Breast epithelium (tissue), 4 donors: ENCODE measurements at regions not wholly inside any gene's neighbourhood (a gene's known extent, or its start where the extent isn't known, plus 50 kb on each side); places are given as distances from the start of the nearest gene placed in this dataset.

Experiments used
- DNase-seq, 2 donors: peaks; one replicate each; pipeline ENCODE4 v3.0.0-alpha.2; 2019; ENCODE audit warnings: low spot score in 2 of 2
- H3K27ac ChIP-seq, 2 donors: fragments of 200-600 bp; sonication (generic) in 1 of 2; one replicate each; pipeline ENCODE4 v1.5.1; 2016 to 2019; ENCODE audit warnings: mild to moderate bottlenecking in 1 of 2
- H3K27me3 ChIP-seq, 2 donors: fragments of 200-600 bp; sonication (generic) in 1 of 2; one replicate each; pipeline versions ENCODE4 v1.5.1 to v1.6.0; 2017 to 2019; ENCODE audit warnings: control low read depth in 1 of 2, mild to moderate bottlenecking in 1 of 2
- H3K36me3 ChIP-seq: fragments of 200-600 bp; one replicate; pipeline ENCODE4 v1.5.1; 2019
- H3K4me1 ChIP-seq, 2 donors: fragments of 200-600 bp; sonication (generic); one replicate each; pipeline ENCODE4 v1.5.1; 2016 to 2019; ENCODE audit warnings: control low read depth in 1 of 2
- H3K4me3 ChIP-seq, 3 donors: fragments of 200-600 bp; sonication (generic); 1 replicate in 2 of 3; 2 replicates in 1 of 3; pipeline ENCODE4 v1.5.1; 2016 to 2019; ENCODE audit warnings: mild to moderate bottlenecking in 3 of 3, moderate library complexity in 2 of 3
- H3K9me3 ChIP-seq, 2 donors: fragments of 200-600 bp; sonication (generic) in 1 of 2; one replicate each; pipeline ENCODE4 v1.5.1; 2016 to 2019; ENCODE audit warnings: control low read depth in 1 of 2
- CTCF ChIP-seq, 3 donors: fragments of 450-650 bp; IDR thresholded peaks; one replicate each; pipeline ENCODE4 v1.5.1; 2016 to 2017; ENCODE audit warnings: antibody characterized with exemption in 3 of 3, mild to moderate bottlenecking in 3 of 3, moderate library complexity in 3 of 3
- POLR2A ChIP-seq: fragments of 450-650 bp; IDR thresholded peaks from one replicate; pipeline ENCODE4 v1.6.1; 2016; ENCODE audit warnings: antibody characterized with exemption, mild to moderate bottlenecking, moderate library complexity
- POLR2AphosphoS5 ChIP-seq, 3 donors: sonication (generic); formaldehyde crosslinking; IDR thresholded peaks; one replicate each; pipeline ENCODE4 v1.6.1; 2017; ENCODE audit warnings: antibody characterized with exemption in 3 of 3
- intact Hi-C: fragments of 100-400 bp; cut with DNase I; formaldehyde crosslinking; loops from one replicate; pipeline ENCODE4 v1.15.1; 2023; ENCODE audit warnings: low total_unique reads

GRCh38 chrX:78886550-78886949 lies 58.6 kb upstream of the P2RY10 start:
- Histone ChIP-seq H3K27ac (no peak overlapping the region), H3K9me3 (no peaks in the 10 kb centered on the region), H3K4me3 (no peak overlapping the region), H3K4me1 (no peaks in the 10 kb centered on the region), H3K27me3 (peaks cover 0 to 4% of the 10 kb centered on the region in 2 donors), H3K36me3 (no peaks in the 10 kb centered on the region)
- DNase-seq, result no peak
- intact Hi-C loops, result no loop called here
- TF ChIP-seq POLR2AphosphoS5 (IDR thresholded peaks at IDR 0.05), result no peak
- TF ChIP-seq POLR2A, result no peak
- TF ChIP-seq CTCF (IDR thresholded peaks at IDR 0.05), result no peak
